ENCODE measurements at regions not wholly inside any gene's neighbourhood (a gene's known extent, or its start where the extent isn't known, plus 50 kb on each side); places are given as distances from the start of the nearest gene placed in this dataset.
"Not testable (repeated sequence)": the region's sequence is repeated elsewhere in the genome, so short reads cannot be mapped to it uniquely, and the experiment has no call there.

GRCh38 chr9:85199866-85200495 is 530.5 kb downstream of the NTRK2 start:
- DNase-seq: no peak

- DNase-seq: no peak
Observed at GRCh38 chr9:85192750-85193149, 523.2 kb downstream of the NTRK2 start.

GRCh38 chr9:85186218-85186585 is 516.7 kb downstream of the NTRK2 start:
- no peak for DNase-seq

- no peak for DNase-seq
Observed at GRCh38 chr9:85185486-85186217, 516.1 kb downstream of the NTRK2 start.

GRCh38 chr9:85182383-85182782 is 512.9 kb downstream of the NTRK2 start:
- no peak for DNase-seq

- DNase-seq: no peak
Observed at GRCh38 chr9:85178474-85178873, 508.9 kb downstream of the NTRK2 start.

- no peak for DNase-seq
Observed at GRCh38 chr9:85173967-85174366, 504.4 kb downstream of the NTRK2 start.

GRCh38 chr9:85172001-85172978 is 502.8 kb downstream of the NTRK2 start:
- DNase-seq: no peak

GRCh38 chr9:85171163-85171562 is 501.6 kb downstream of the NTRK2 start:
- no peak for DNase-seq

GRCh38 chr9:85168412-85168811 is 498.9 kb downstream of the NTRK2 start:
- DNase-seq: no peak

- DNase-seq: no peak
Observed at GRCh38 chr9:85167146-85167545, 497.6 kb downstream of the NTRK2 start.

GRCh38 chr9:85163825-85164224 is 494.3 kb downstream of the NTRK2 start:
- DNase-seq: no peak

GRCh38 chr9:85163415-85163814 is 493.9 kb downstream of the NTRK2 start:
- DNase-seq: no peak

GRCh38 chr9:85162822-85163221 is 493.3 kb downstream of the NTRK2 start:
- DNase-seq: no peak

- DNase-seq: not testable (repeated sequence)
Observed at GRCh38 chr9:85160944-85161343, 491.4 kb downstream of the NTRK2 start.

GRCh38 chr9:85158512-85158911 is 489.0 kb downstream of the NTRK2 start:
- DNase-seq: no peak

GRCh38 chr9:85157772-85158171 is 488.2 kb downstream of the NTRK2 start:
- DNase-seq: no peak

GRCh38 chr9:85156652-85157051 is 487.1 kb downstream of the NTRK2 start:
- no peak for DNase-seq

GRCh38 chr9:85155352-85155751 is 485.8 kb downstream of the NTRK2 start:
- DNase-seq: no peak

- DNase-seq: no peak
Observed at GRCh38 chr9:85151741-85152140, 482.2 kb downstream of the NTRK2 start.

GRCh38 chr9:85151162-85151561 is 481.6 kb downstream of the NTRK2 start:
- no peak for DNase-seq

- no peak for DNase-seq
Observed at GRCh38 chr9:85147046-85147640, 477.6 kb downstream of the NTRK2 start.

GRCh38 chr9:85142968-85143367 is 473.4 kb downstream of the NTRK2 start:
- DNase-seq: peak; percentile 4

Data from hematopoietic multipotent progenitor cell treated with erythropoietin and hydrocortisone succinate and interleukin-3 and kit ligand, for 8 days (in vitro differentiated cells).